ENCODE measurements at regions not wholly inside any gene's neighbourhood (a gene's known extent, or its start where the extent isn't known, plus 50 kb on each side); places are given as distances from the start of the nearest gene placed in this dataset.

GRCh38 chr12:66049538-66050282, 80.8 kb downstream of the LLPH start:
- Histone ChIP-seq H3K27ac (replicated peaks) (no peak overlapping the region), H3K27me3 (ENCODE audit: insufficient read depth, poor library complexity, severe bottlenecking) (peaks cover 2% of the 10 kb centered on the region), H3K4me3 (replicated peaks; ENCODE audit: insufficient read depth, low read length) (no peak overlapping the region)
- no peak for DNase-seq (ENCODE audit: low read depth in 1 of 2, low spot score in 1 of 2)
- no peak for TF ChIP-seq CTCF (IDR thresholded peaks at IDR 0.05; ENCODE audit: insufficient read depth, low read length)
- no peak for TF ChIP-seq POLR2AphosphoS5 (IDR thresholded peaks at IDR 0.05; ENCODE audit: low read depth)
- no peak for TF ChIP-seq GABPA (IDR thresholded peaks at IDR 0.05; ENCODE audit: low read depth)
- no peak for TF ChIP-seq SPI1 (IDR thresholded peaks at IDR 0.05; ENCODE audit: borderline replicate concordance, low read depth)
- no peak for TF ChIP-seq REST (IDR thresholded peaks at IDR 0.05; ENCODE audit: insufficient replicate concordance, low read depth)

- no peak for TF ChIP-seq POLR2AphosphoS5 (IDR thresholded peaks at IDR 0.05; ENCODE audit: low read depth)
- TF ChIP-seq CTCF (IDR thresholded peaks at IDR 0.05; ENCODE audit: insufficient read depth, low read length), result no peak
- no peak for TF ChIP-seq GABPA (IDR thresholded peaks at IDR 0.05; ENCODE audit: low read depth)
- TF ChIP-seq SPI1 (IDR thresholded peaks at IDR 0.05; ENCODE audit: borderline replicate concordance, low read depth), result no peak
- no peak for TF ChIP-seq REST (IDR thresholded peaks at IDR 0.05; ENCODE audit: insufficient replicate concordance, low read depth)
- no peak for DNase-seq (ENCODE audit: low read depth in 1 of 2, low spot score in 1 of 2)
- no peak overlapping the region for H3K4me3 ChIP-seq (replicated peaks; ENCODE audit: insufficient read depth, low read length)
- no peak overlapping the region for H3K27ac ChIP-seq (replicated peaks)
- peaks cover 2% of the 10 kb centered on the region for H3K27me3 ChIP-seq (ENCODE audit: insufficient read depth, poor library complexity, severe bottlenecking)
These were observed 81.6 kb downstream of the LLPH start for GRCh38 chr12:66048835-66049537.

GRCh38 chr12:66048218-66048834, 82.2 kb downstream of the LLPH start:
- no peak for DNase-seq (ENCODE audit: low read depth in 1 of 2, low spot score in 1 of 2)
- no peak for TF ChIP-seq POLR2AphosphoS5 (IDR thresholded peaks at IDR 0.05; ENCODE audit: low read depth)
- Histone ChIP-seq H3K4me3 (replicated peaks; ENCODE audit: insufficient read depth, low read length) (no peak overlapping the region), H3K27me3 (ENCODE audit: insufficient read depth, poor library complexity, severe bottlenecking) (peaks cover 2% of the 10 kb centered on the region), H3K27ac (replicated peaks) (no peak overlapping the region)

- Histone ChIP-seq H3K4me3 (replicated peaks; ENCODE audit: insufficient read depth, low read length) (no peak overlapping the region), H3K27ac (replicated peaks) (no peak overlapping the region), H3K27me3 (ENCODE audit: insufficient read depth, poor library complexity, severe bottlenecking) (peaks cover 2% of the 10 kb centered on the region)
- DNase-seq (ENCODE audit: low read depth in 1 of 2, low spot score in 1 of 2), result no peak
- TF ChIP-seq CTCF (IDR thresholded peaks at IDR 0.05; ENCODE audit: insufficient read depth, low read length) (no peak), POLR2AphosphoS5 (IDR thresholded peaks at IDR 0.05; ENCODE audit: low read depth) (no peak), SPI1 (IDR thresholded peaks at IDR 0.05; ENCODE audit: borderline replicate concordance, low read depth) (no peak), REST (IDR thresholded peaks at IDR 0.05; ENCODE audit: insufficient replicate concordance, low read depth) (no peak)
These were observed 83.0 kb downstream of the LLPH start for GRCh38 chr12:66047411-66048021.

Measured in HL-60 (cell line).